Activated T-helper 1 cell treated with anti-CD3 and anti-CD28 coated beads, Interleukin-2, amount 50 U/mL, for 16 hours (primary cell): ENCODE measurements at regions not wholly inside any gene's neighbourhood (a gene's known extent, or its start where the extent isn't known, plus 50 kb on each side); places are given as distances from the start of the nearest gene placed in this dataset.
"Not testable (repeated sequence)": the region's sequence is repeated elsewhere in the genome, so short reads cannot be mapped to it uniquely, and the experiment has no call there.

Experiments
- DNase-seq, 2 donors: peaks; one replicate each; pipeline ENCODE4 v3.0.0-alpha.2; 2020; ENCODE audit warnings: low read depth in 1 of 2, low spot score in 1 of 2

- no peak for DNase-seq
Observed at GRCh38 chr1:242738702-242739645, 214.5 kb upstream of the PLD5 start.

- DNase-seq: no peak
Observed at GRCh38 chr1:242736611-242737010, 212.1 kb upstream of the PLD5 start.

DNA sequence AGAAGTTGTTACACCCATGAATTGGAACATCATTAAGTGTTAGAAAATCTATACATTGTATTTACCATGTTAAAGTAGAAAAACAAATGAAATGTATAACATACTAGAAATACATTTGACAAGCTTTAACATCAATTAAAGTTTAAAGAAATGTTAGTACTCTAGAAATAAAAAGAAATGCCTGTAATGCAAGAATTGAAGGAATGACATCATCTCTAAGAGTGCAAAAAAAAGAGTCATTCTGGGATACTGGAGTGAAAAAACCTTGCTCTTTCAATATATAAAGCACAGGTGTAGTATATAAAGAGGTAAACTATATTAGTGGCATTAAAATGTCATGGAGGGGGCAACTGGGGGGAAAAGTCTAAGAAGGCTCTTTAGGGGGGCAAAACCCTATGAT, 210.8 kb upstream of the PLD5 start:
- no peak for DNase-seq

DNA sequence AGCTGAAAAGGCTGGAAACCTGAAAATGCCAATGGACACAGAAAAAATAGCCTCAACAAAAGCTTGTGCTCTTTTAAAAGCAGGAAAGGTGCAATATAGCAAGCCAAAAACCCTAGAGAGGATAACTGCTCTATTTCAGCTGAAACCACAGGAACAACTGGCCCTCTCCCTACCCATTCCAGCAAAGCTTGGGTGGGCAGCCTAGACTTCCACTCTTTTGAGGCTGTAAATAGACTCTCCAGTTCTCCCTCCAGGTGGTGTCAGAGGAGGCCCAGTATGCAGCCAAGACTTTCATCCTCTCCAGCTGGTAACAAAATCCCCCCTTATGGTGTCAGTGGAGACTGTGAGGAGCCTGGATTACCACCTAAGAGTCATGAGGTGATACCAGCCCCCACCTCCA, 206.9 kb upstream of the PLD5 start:
- DNase-seq: no peak

- DNase-seq: no peak
Observed at GRCh38 chr1:242728696-242729095, 204.2 kb upstream of the PLD5 start.

- DNase-seq: no peak
Observed at GRCh38 chr1:242723044-242723716, 198.7 kb upstream of the PLD5 start.

GRCh38 chr1:242718967-242719366, 194.5 kb upstream of the PLD5 start:
- DNase-seq: no peak

DNA sequence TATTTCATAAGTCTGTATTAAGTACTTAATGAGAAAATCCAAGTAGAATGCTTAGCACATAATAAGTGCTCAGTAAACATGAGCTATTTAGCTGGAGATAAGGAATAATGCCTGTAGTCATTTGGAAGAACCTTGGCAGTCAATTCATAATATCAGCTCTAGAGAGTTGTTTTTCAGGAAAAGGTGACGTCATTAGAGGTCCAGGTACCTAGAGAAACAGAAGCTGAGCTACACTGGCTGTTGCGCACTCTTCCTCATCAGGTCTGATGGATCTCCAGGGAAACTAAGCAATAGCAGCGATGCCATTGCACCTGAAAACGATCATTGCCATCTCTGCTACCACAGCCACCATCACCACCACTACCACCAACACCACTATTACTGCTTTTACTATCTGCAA, 187.8 kb upstream of the PLD5 start:
- no peak for DNase-seq

- DNase-seq: no peak
Observed at GRCh38 chr1:242710847-242711246, 186.3 kb upstream of the PLD5 start.

GRCh38 chr1:242710286-242710685, 185.8 kb upstream of the PLD5 start:
- DNase-seq: no peak

GRCh38 chr1:242703467-242703866, 179.0 kb upstream of the PLD5 start:
- no peak for DNase-seq

DNA sequence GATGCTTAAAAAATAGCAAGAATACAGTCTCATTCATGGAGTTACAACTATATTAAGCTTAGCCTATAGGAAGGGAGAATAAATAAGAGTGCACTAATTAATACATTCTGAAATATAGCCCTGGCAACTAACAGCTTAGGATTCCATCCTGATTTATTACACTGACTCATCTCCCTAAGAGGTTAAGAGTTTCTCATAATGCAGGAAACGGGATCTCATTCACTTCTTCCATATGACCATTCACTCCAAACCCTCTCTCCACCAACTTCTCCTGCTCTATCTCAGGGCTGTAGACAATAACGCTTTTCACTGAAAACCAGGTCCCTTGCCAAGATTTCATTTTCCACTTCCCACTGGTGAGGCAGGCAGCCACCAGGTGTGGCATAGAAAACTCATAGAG, 168.5 kb upstream of the PLD5 start:
- no peak for DNase-seq

GRCh38 chr1:242691610-242691945, 167.1 kb upstream of the PLD5 start:
- no peak for DNase-seq

- no peak for DNase-seq
Observed at GRCh38 chr1:242690849-242691609, 166.5 kb upstream of the PLD5 start.

GRCh38 chr1:242689378-242689777, 164.9 kb upstream of the PLD5 start:
- DNase-seq: no peak

- no peak for DNase-seq
Observed at GRCh38 chr1:242674951-242675645, 150.6 kb upstream of the PLD5 start.

DNA sequence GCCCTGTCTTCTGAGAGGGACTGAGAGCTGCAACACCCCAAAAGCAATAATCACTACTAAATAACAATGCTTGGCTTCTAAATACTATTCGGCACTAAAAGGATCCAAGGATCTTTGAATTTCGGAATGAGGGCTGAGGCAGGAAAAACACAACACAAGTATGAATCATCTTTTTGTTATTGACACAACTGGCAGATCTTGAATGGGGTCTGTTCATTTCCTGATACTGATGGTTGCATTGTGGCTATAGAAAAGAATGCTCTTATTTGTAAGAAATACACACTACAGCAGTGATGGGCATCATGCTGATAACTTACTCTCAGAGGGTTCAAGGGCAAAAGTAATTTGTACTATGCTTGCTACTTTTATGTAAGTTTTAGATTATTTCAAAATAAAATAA, 149.2 kb upstream of the PLD5 start:
- no peak for DNase-seq

DNA sequence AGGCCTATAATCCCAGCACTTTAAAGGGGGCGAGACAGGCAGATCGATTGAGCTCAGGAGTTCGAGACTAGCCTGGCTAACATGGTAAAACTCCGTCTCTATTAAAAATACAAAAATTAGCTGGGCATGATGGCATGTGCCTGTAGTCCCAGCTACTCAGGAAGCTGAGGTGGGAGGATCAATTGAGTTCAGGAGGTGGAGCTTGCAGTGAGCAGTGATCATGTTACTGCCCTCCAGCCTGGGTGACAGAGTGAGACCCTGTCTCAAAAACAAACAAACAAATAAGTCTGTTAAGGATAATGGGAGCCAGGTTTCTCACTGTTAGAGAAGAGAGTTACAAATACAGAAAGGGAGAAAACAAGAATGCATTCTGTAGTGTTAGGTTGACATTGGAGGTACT, 148.7 kb upstream of the PLD5 start:
- not testable (repeated sequence) for DNase-seq

DNA sequence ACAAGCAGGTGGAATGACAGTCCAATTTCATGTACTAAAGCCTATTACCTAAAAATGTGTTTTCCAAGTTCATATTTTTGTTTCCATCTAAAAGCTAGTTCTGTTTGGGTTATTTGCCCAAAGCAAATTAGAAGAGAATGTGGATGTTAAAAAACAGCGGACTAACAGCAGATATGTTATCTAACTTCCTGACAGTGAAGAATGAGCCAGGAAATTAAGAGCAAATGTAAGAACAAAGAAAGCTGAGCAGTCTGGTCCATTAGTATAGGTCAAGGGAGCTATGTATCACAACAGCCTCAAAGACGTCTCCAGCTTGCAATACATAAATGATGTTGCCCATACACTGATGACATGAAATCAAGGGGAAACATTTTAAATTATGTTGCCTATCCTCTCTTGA, 145.5 kb upstream of the PLD5 start:
- DNase-seq: no peak

DNA sequence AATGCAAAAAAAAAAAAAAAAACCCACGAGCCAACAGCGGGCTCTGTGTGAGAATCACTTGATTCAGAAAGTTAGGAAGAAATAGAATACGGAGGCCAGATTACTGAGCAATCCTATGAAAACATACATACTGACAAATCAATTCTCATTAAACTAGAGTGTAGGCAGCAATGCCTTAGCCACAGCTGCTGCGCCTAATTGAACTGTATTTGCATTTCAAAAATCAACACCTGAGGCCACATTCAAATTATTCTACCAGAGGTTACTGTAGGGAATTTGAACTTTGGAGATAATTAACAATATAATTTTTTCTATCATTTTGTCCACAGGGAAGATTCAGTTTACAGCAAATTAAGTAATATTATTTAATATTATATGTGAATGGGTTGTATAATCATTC, 138.4 kb upstream of the PLD5 start:
- DNase-seq: no peak

DNA sequence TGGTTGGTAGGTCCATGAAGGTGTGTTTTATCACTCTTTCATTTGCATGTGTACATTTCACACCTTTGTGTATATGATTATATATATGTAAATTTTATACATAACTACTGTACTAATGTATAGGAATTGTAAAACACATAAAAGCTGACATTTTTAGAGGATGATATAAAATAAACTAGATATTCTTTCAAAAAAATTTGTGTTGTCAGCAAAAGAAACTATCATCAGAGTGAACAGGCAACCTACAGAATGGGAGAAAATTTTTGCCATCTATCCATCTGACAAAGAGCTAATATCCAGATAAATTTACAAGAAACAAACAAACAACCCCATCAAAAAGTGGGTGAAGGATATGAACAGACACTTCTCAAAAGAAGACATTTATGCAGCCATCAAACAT, 129.3 kb upstream of the PLD5 start:
- DNase-seq: not testable (repeated sequence)
